ENCODE measurements at regions not wholly inside any gene's neighbourhood (a gene's known extent, or its start where the extent isn't known, plus 50 kb on each side); places are given as distances from the start of the nearest gene placed in this dataset.

GRCh38 chr2:43035922-43036321, 190.5 kb downstream of the ZFP36L2 start:
- H3K4me1 ChIP-seq (ENCODE audit: control insufficient read depth, insufficient read depth, low read length, poor library complexity, severe bottlenecking): peaks cover 30% of the 10 kb centered on the region
- WGBS, 2 experiments (ENCODE audit: insufficient coverage in 2 of 2): no CpG with 5 or more reads among the region's 4 CpGs
- no peaks in the 10 kb centered on the region for H3K9me3 ChIP-seq (ENCODE audit: control insufficient read depth, low read length)
- no peaks in the 10 kb centered on the region for H3K36me3 ChIP-seq (ENCODE audit: control insufficient read depth, insufficient read depth, low read length)
- H3K4me3 ChIP-seq (ENCODE audit: extremely low read depth, insufficient read depth, low read length, poor library complexity, severe bottlenecking): no peak overlapping the region
- no peak overlapping the region for H3K27ac ChIP-seq (ENCODE audit: low read depth, low read length, severe bottlenecking)

GRCh38 chr2:43034921-43035320, 191.5 kb downstream of the ZFP36L2 start:
- 97 to 100% methylated on average over 2 to 3 of the region's 7 CpGs for WGBS, 2 experiments (ENCODE audit: insufficient coverage in 2 of 2)
- Histone ChIP-seq H3K36me3 (ENCODE audit: control insufficient read depth, insufficient read depth, low read length) (no peaks in the 10 kb centered on the region), H3K9me3 (ENCODE audit: control insufficient read depth, low read length) (no peaks in the 10 kb centered on the region), H3K4me1 (ENCODE audit: control insufficient read depth, insufficient read depth, low read length, poor library complexity, severe bottlenecking) (peaks cover 21% of the 10 kb centered on the region), H3K4me3 (ENCODE audit: extremely low read depth, insufficient read depth, low read length, poor library complexity, severe bottlenecking) (no peak overlapping the region), H3K27ac (ENCODE audit: low read depth, low read length, severe bottlenecking) (no peak overlapping the region)

- WGBS, 2 experiments (ENCODE audit: insufficient coverage in 2 of 2): 93 to 100% methylated on average over 2 of the region's 2 CpGs
- no peak overlapping the region for H3K27ac ChIP-seq (ENCODE audit: low read depth, low read length, severe bottlenecking)
- H3K4me3 ChIP-seq (ENCODE audit: extremely low read depth, insufficient read depth, low read length, poor library complexity, severe bottlenecking): no peak overlapping the region
- no peaks in the 10 kb centered on the region for H3K36me3 ChIP-seq (ENCODE audit: control insufficient read depth, insufficient read depth, low read length)
- H3K4me1 ChIP-seq (ENCODE audit: control insufficient read depth, insufficient read depth, low read length, poor library complexity, severe bottlenecking): peaks cover 15% of the 10 kb centered on the region
- H3K9me3 ChIP-seq (ENCODE audit: control insufficient read depth, low read length): no peaks in the 10 kb centered on the region
These were observed 192.2 kb downstream of the ZFP36L2 start for GRCh38 chr2:43034242-43034619.

- Histone ChIP-seq H3K9me3 (ENCODE audit: control insufficient read depth, low read length) (no peaks in the 10 kb centered on the region), H3K4me1 (ENCODE audit: control insufficient read depth, insufficient read depth, low read length, poor library complexity, severe bottlenecking) (peaks cover 9% of the 10 kb centered on the region), H3K27ac (ENCODE audit: low read depth, low read length, severe bottlenecking) (no peak overlapping the region), H3K36me3 (ENCODE audit: control insufficient read depth, insufficient read depth, low read length) (no peaks in the 10 kb centered on the region), H3K4me3 (ENCODE audit: extremely low read depth, insufficient read depth, low read length, poor library complexity, severe bottlenecking) (no peak overlapping the region)
- 92 to 98% methylated on average over 10 to 11 of the region's 13 CpGs for WGBS, 2 experiments (ENCODE audit: insufficient coverage in 2 of 2)
These were observed 192.8 kb downstream of the ZFP36L2 start for GRCh38 chr2:43033466-43034241.

- H3K4me1 ChIP-seq (ENCODE audit: control insufficient read depth, insufficient read depth, low read length, poor library complexity, severe bottlenecking): peaks cover 2% of the 10 kb centered on the region
- no peak overlapping the region for H3K27ac ChIP-seq (ENCODE audit: low read depth, low read length, severe bottlenecking)
- no peaks in the 10 kb centered on the region for H3K9me3 ChIP-seq (ENCODE audit: control insufficient read depth, low read length)
- 78 to 92% methylated on average over 7 of the region's 7 CpGs for WGBS, 2 experiments (ENCODE audit: insufficient coverage in 2 of 2)
- H3K36me3 ChIP-seq (ENCODE audit: control insufficient read depth, insufficient read depth, low read length): no peaks in the 10 kb centered on the region
- no peak overlapping the region for H3K4me3 ChIP-seq (ENCODE audit: extremely low read depth, insufficient read depth, low read length, poor library complexity, severe bottlenecking)
These were observed 193.5 kb downstream of the ZFP36L2 start for GRCh38 chr2:43033016-43033270.

- Histone ChIP-seq H3K27ac (ENCODE audit: low read depth, low read length, severe bottlenecking) (no peak overlapping the region), H3K4me1 (ENCODE audit: control insufficient read depth, insufficient read depth, low read length, poor library complexity, severe bottlenecking) (peaks cover 6% of the 10 kb centered on the region), H3K36me3 (ENCODE audit: control insufficient read depth, insufficient read depth, low read length) (no peaks in the 10 kb centered on the region), H3K4me3 (ENCODE audit: extremely low read depth, insufficient read depth, low read length, poor library complexity, severe bottlenecking) (no peak overlapping the region), H3K9me3 (ENCODE audit: control insufficient read depth, low read length) (no peaks in the 10 kb centered on the region)
- WGBS, 2 experiments (ENCODE audit: insufficient coverage in 2 of 2): 85% methylated on average over 9 to 13 of the region's 14 CpGs
These were observed 194.0 kb downstream of the ZFP36L2 start for GRCh38 chr2:43032213-43033015.

- WGBS, 2 experiments (ENCODE audit: insufficient coverage in 2 of 2): 78 to 88% methylated on average over 2 to 4 of the region's 9 CpGs
These were observed 194.8 kb downstream of the ZFP36L2 start for GRCh38 chr2:43031471-43032212.

GRCh38 chr2:43030551-43031307, 195.7 kb downstream of the ZFP36L2 start:
- H3K4me3 ChIP-seq (ENCODE audit: extremely low read depth, insufficient read depth, low read length, poor library complexity, severe bottlenecking): no peak overlapping the region
- H3K9me3 ChIP-seq (ENCODE audit: control insufficient read depth, low read length): no peaks in the 10 kb centered on the region
- peaks cover 11% of the 10 kb centered on the region for H3K4me1 ChIP-seq (ENCODE audit: control insufficient read depth, insufficient read depth, low read length, poor library complexity, severe bottlenecking)
- H3K36me3 ChIP-seq (ENCODE audit: control insufficient read depth, insufficient read depth, low read length): no peaks in the 10 kb centered on the region
- H3K27ac ChIP-seq (ENCODE audit: low read depth, low read length, severe bottlenecking): no peak overlapping the region
- 92 to 93% methylated on average over 9 of the region's 10 CpGs for WGBS, 2 experiments (ENCODE audit: insufficient coverage in 2 of 2)

More at GRCh38 chr2:43031471-43032212, 194.8 kb downstream of the ZFP36L2 start:
- Histone ChIP-seq H3K36me3 (ENCODE audit: control insufficient read depth, insufficient read depth, low read length) (no peaks in the 10 kb centered on the region), H3K4me3 (ENCODE audit: extremely low read depth, insufficient read depth, low read length, poor library complexity, severe bottlenecking) (no peak overlapping the region), H3K4me1 (ENCODE audit: control insufficient read depth, insufficient read depth, low read length, poor library complexity, severe bottlenecking) (peaks cover 10% of the 10 kb centered on the region), H3K9me3 (ENCODE audit: control insufficient read depth, low read length) (no peaks in the 10 kb centered on the region), H3K27ac (ENCODE audit: low read depth, low read length, severe bottlenecking) (no peak overlapping the region)

- Histone ChIP-seq H3K4me1 (ENCODE audit: control insufficient read depth, insufficient read depth, low read length, poor library complexity, severe bottlenecking) (peaks cover 17% of the 10 kb centered on the region), H3K27ac (ENCODE audit: low read depth, low read length, severe bottlenecking) (no peak overlapping the region), H3K4me3 (ENCODE audit: extremely low read depth, insufficient read depth, low read length, poor library complexity, severe bottlenecking) (no peak overlapping the region), H3K36me3 (ENCODE audit: control insufficient read depth, insufficient read depth, low read length) (no peaks in the 10 kb centered on the region), H3K9me3 (ENCODE audit: control insufficient read depth, low read length) (no peaks in the 10 kb centered on the region)
- WGBS, 2 experiments (ENCODE audit: insufficient coverage in 2 of 2): 80 to 100% methylated on average over 1 of the region's 3 CpGs
These were observed 197.2 kb downstream of the ZFP36L2 start for GRCh38 chr2:43029186-43029585.

GRCh38 chr2:43028188-43028587, 198.2 kb downstream of the ZFP36L2 start:
- 79 to 96% methylated on average over 5 of the region's 6 CpGs for WGBS, 2 experiments (ENCODE audit: insufficient coverage in 2 of 2)
- peaks cover 20% of the 10 kb centered on the region for H3K4me1 ChIP-seq (ENCODE audit: control insufficient read depth, insufficient read depth, low read length, poor library complexity, severe bottlenecking)
- no peaks in the 10 kb centered on the region for H3K9me3 ChIP-seq (ENCODE audit: control insufficient read depth, low read length)
- H3K36me3 ChIP-seq (ENCODE audit: control insufficient read depth, insufficient read depth, low read length): no peaks in the 10 kb centered on the region
- no peak overlapping the region for H3K27ac ChIP-seq (ENCODE audit: low read depth, low read length, severe bottlenecking)
- no peak overlapping the region for H3K4me3 ChIP-seq (ENCODE audit: extremely low read depth, insufficient read depth, low read length, poor library complexity, severe bottlenecking)
